GM20000 (cell line): ENCODE measurements at regions not wholly inside any gene's neighbourhood (a gene's known extent, or its start where the extent isn't known, plus 50 kb on each side); places are given as distances from the start of the nearest gene placed in this dataset.

ENCODE experiments used
- DNase-seq: peaks from one replicate; pipeline ENCODE4 v3.0.0; 2012; ENCODE audit warnings: low spot score
- TF ChIP-seq, protein P1 (sequence below): IDR thresholded peaks from 2 replicates; pipeline ENCODE4 v1.5.1; 2012; ENCODE audit warnings: mild to moderate bottlenecking, control low read depth; ENCODE audit errors: extremely low read depth, missing control alignments

- TF ChIP-seq, protein P1, sequence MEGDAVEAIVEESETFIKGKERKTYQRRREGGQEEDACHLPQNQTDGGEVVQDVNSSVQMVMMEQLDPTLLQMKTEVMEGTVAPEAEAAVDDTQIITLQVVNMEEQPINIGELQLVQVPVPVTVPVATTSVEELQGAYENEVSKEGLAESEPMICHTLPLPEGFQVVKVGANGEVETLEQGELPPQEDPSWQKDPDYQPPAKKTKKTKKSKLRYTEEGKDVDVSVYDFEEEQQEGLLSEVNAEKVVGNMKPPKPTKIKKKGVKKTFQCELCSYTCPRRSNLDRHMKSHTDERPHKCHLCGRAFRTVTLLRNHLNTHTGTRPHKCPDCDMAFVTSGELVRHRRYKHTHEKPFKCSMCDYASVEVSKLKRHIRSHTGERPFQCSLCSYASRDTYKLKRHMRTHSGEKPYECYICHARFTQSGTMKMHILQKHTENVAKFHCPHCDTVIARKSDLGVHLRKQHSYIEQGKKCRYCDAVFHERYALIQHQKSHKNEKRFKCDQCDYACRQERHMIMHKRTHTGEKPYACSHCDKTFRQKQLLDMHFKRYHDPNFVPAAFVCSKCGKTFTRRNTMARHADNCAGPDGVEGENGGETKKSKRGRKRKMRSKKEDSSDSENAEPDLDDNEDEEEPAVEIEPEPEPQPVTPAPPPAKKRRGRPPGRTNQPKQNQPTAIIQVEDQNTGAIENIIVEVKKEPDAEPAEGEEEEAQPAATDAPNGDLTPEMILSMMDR, result no peak
- DNase-seq, result no peak
Observed at GRCh38 chr3:174336784-174337183, 522.4 kb upstream of the NAALADL2 start.

DNA sequence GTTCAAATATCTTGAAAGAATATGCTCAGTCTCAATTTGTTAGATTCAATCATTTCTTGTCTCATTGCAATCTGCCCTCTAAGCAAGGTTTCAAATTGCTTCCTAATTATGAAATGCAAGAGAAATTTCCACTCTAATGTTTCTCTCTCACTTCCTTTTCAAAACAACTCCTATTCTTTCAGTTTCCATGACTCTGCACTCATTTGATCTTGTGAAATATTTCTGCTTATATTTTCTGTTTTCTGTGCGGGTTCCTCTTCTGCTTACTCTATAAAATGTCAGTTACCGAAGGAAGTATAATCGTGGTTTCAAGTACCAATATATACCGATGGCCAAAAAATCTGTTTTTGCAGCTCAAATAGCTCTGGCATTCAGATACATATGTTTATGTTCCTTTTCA, 521.9 kb upstream of the NAALADL2 start:
- DNase-seq, result no peak
- TF ChIP-seq, protein P1, result no peak

GRCh38 chr3:174340624-174341587, 518.2 kb upstream of the NAALADL2 start:
- TF ChIP-seq, protein P1, result no peak
- no peak for DNase-seq

GRCh38 chr3:174342171-174342570, 517.0 kb upstream of the NAALADL2 start:
- TF ChIP-seq, protein P1, result no peak
- DNase-seq, result no peak

DNA sequence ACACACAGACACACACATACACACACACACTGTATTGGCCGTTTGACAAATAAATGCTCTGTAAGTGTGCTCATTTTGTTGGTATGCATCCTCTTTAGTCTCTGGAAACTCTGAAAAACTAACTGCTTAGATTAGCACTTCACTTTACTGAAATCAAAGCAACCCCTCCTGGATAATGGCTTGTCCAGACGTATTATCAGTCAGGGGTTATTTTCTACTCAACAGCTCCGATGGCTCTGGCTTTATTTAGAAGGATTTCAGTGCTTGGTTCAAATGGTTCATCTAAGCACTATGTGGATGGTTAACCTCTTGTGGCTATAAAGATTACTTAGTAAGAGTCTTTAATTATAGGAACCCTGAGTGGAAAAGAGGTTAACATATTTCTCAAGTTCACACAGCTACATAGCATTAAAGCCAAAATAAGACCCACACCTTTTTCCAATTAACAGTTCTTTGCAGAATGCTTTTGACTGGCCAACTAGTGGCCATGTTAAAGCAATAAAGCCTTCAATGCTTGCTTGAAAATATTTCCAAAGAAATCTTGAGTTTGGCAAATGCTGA, 516.1 kb upstream of the NAALADL2 start:
- TF ChIP-seq, protein P1, result no peak
- DNase-seq, result no peak

DNA sequence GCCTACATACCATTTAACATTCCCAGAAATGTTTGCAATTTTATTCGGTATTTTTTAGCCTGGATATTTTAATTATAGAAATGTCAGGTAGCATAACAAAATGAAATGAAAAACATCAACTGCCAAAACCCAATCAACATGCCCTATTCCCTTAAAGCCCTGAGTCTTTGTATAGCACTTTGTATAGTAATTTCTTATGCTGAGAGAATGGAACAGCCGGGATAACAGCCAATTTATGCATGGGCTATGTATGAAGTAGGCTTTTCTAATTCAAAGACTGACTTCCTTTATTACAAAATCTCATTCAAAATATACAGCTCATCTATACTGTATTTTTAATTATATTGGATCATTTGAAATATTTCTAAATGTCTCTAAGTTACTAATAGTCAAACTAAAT, 513.0 kb upstream of the NAALADL2 start:
- TF ChIP-seq, protein P1, result no peak
- DNase-seq, result no peak

DNA sequence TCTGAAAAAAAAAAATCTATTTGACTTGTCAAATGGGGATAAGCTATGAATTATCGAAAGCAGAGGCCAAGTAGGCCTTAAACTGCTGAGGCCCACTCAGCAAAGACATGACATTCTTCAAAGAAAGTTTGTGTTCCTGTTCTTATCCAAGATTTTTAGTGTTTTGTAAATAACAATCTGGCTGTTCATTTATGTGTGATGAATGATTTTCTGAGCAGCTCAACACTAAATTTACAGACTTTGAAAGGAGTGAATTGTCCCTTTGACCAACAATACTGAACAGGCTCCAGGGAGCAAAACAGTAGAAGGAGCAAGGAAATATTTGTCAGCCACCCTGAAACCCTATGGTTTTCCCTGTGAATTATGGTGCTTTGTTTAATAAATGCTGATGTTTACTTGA, 512.6 kb upstream of the NAALADL2 start:
- no peak for DNase-seq
- TF ChIP-seq, protein P1, result no peak
